GM21390 (cell line): ENCODE measurements at regions not wholly inside any gene's neighbourhood (a gene's known extent, or its start where the extent isn't known, plus 50 kb on each side); places are given as distances from the start of the nearest gene placed in this dataset.
"Not testable (repeated sequence)": the region's sequence is repeated elsewhere in the genome, so short reads cannot be mapped to it uniquely, and the experiment has no call there.

Source experiments
- ATAC-seq: cut with Tn5 transposase; IDR thresholded peaks from one replicate; pipeline ENCODE4 v1.9.1; 2021; ENCODE audit not compliant: unreplicated experiment

DNA sequence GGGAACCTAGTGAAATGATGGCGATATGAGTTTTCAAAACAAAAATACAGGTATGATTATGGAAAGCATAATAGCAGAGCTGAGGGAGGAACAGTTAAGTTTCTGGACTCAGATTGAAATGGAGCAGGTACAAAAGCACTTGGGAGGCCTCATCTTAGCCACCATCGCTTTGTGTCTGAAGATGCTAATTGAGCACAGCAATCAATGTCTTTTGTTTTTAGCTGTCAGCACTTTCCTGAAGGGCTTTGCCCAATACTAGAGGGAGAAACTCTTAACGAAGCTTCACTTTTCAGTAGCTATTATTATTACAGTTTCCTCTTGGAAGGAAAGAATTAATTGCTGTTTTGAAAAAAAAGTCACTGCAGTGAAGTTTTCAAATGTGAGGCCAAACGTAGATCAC is 348.7 kb downstream of the RWDD3 start:
- no peak for ATAC-seq

DNA sequence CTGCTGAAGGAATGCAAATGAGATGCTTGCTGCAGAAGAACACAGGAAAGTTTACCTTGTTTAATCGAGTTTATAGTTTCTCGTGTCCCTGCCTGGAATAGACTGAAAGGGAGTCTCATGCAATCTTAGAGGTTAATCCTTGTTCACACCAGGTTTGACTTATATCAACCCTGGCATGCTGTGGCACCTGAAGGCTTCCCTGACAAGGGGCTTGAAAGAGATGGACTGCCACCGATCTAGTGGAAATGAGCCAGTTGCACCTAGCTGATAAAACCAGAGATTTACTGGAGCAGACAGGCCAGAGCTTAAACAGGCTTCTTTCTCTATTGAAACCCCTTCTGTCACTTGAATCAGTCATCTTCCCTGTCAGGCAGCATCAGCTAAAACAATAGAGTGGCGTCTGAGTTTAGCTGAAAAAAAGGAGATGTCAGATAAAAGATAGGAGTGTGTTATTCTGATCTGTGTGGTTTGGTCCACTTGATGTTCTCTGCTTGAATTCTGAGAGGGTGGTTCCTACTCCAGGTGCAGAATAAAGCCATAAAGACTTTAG is 349.7 kb downstream of the RWDD3 start:
- ATAC-seq, result no peak

DNA sequence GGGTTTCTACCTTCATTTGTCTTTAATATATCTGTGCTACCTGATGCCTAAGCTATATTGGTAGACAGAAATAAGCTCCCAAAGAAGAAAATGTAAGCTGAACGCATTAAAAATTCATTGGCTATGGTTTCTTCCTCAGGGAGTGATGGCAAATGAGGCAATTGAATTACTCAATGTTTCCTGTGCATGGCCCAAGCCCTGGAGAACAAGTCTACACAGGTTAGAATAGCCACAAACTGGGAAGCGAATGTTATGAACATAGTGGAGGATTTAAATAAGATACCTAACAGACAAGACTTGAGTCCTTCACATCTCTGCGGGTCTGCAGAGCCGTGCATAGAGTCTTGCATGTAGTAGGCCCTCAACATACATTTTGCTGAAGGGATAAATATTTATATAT is 350.3 kb downstream of the RWDD3 start:
- no peak for ATAC-seq

DNA sequence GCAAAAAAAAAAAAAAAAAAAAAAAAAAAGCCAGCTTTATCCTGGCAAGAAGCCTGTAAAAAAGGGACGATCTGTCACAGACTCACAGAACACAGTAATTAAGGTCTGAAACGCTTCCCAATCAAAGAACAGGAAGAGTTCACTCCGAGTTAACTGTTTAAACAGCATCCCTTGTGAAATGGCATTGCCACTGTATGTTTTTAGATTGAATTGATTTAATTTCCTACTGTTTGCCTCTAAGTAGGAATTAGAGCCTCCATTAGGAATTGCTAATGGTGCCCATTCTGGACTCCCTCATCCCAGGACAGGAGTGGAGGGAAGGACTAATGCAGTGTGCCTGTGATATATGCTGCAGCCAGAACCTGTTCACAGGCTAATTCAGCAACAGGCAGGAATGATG is 370.8 kb downstream of the RWDD3 start:
- ATAC-seq, result no peak

DNA sequence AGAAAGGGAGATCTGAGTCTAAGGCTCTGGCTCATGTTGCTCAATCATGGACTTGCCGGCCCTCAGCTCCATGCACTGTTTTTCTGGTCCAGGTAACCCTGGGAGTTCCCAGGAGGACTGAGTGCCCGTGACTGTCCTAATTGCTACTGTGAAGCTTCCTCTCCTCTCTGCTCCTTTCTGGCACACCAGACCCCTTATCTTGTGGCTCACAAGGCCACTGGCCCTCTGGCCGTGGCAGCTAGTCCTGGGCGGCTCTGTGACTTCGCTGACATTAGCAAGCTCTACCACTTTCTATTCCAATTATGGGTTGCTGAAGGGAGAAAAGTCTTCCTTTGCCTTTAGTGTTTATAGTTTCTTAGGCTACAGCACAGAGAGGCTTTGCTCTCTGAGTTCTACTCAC is 380.2 kb downstream of the RWDD3 start:
- no peak for ATAC-seq

DNA sequence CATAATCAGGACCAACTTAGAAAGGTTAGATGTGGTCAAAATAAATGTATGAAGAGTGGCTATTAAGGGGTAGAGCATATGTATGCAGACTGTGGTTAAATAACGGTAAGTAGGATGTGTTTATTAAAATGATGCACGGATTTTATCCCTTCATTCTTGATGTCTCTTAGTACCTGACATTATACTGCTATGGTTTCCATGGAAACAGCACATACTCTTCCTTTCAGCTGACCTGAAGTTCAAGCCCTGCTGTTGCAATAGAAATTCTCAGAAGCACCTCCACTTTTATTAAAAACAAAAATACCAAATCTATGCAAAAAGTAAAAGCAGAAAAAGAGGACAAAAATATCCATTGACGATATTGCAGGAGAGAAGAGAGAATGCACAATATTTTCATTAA is 381.4 kb downstream of the RWDD3 start:
- ATAC-seq, result no peak

DNA sequence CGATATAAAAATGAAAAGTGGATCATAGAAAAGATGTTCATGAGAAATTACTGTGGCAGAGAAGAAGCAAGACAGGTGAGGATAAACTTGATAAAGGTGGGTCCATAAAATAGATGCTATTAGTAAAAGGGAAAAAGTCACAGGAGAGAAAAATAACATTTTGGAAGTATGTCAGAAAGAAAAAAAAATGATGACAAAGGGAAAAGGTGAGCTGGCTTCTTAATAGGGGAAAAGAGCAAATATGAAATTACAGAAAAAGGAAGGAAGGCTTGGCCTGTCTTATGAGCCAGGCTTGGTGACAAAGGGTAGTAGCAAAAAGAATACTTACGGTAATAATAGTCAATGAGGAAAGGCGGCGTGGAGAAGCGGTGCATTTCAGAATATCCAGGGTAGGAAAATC is 386.1 kb downstream of the RWDD3 start:
- no peak for ATAC-seq

DNA sequence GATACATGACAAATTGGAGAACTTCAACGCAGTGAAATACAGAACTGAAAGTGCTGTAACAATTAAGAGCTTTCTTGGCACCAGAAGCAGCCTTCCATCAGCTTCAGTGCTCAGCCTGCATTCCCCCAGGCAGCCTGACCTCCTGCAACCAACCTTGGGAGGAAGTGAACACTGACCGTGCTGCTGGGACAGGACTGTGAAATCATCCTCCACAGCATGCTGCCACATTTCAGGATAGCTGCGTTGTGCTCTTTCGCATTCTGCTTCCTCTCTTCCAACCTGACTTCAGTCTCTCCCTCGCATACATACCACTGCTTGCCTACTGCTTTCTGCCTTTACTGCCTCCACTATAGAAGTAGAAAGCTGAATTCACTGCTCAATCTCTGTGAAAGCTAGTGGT is 388.6 kb downstream of the RWDD3 start:
- ATAC-seq, result no peak

DNA sequence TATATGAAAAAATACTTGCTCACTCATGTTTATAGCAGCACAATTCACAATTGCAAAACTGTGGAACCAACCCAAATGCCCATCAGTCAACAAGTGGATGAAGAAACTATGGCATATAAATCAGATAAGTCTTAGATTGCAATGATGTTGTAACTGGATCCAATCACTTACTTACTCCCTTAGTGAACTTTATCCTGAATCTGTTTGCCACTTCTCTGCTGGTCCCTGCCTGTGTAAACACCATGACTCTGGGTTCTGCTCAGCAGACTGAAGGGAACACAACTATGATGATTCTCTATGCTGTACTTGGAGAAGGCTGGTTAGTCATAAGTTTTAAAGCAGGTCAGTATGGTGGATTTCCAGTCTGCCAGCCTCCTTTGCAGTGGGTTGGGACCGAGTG is 391.2 kb downstream of the RWDD3 start:
- no peak for ATAC-seq

DNA sequence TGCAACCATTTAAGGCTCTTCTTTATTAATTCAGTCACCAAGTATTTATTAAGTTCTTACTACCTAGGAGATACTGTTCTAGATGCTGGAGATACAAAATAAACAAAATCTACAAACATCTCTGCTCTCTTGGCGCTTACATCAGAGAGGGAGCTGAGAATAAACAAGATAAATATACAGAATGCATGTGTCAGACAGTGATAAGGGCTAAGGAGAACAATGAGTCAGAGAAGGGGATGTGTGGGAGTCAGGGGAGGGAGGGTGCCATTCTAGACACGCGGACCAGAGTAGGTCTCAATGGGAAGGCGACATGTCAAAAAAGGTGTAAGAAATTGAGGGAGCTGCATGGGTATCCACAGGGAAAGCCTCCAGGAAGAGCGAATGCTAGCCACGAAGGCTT is 393.2 kb downstream of the RWDD3 start:
- ATAC-seq, result no peak

DNA sequence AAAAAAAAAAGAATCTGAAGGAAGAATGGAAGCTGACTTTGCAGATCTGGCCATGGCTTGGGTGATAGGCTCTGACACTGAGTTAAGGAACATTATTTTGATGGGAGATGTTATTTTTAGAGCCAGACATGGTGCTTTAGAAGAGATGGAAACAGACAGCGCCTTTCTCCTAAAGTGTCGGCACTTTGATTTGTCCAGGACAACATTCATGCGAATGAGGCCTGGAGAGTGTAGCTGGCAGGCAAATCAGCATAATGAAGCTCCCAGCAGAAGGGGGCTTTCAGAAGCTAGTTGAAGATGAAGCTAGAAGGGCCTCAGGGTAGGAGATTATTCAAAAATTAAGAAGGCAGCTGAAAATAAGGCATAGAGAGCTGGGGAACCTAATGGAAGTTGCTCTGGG is 397.7 kb downstream of the RWDD3 start:
- no peak for ATAC-seq

DNA sequence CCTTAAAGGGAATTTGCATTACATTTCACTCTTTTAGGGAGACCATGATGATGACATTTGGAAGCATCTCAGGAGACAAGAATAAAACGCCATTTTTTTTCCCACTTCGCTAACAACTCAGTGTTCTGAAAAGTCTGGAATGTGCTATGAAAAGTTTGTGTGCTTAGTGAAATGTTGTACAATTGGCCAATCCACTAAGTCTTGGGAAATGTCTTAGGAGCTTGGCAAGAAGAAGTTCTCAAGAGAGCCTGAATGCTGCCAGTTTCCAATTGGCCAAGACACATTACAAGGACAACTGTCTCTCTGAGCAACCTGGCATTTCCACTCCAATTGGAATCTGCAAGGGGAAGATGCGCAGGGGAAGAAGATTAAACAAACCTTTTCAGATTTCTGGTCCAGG is 401.8 kb downstream of the RWDD3 start:
- no peak for ATAC-seq

DNA sequence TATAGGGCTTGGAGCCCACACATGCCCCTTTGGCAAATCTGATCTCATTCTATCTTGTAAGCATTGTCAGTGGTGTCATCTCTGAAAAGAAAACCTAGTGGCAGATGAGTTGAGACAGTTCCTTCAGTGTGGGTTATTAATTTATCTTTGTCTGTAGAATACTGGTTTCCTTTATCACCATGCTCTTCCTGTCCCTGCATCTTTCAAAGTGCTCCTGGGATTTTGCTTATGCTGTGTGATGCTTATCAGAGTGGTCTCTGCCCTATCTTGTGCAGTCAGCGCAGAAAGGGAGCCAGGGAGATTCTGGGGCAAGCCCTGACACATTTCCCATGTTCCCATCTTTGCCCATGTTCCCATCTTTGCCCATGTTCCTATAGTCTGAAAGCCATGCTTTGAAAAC is 402.9 kb downstream of the RWDD3 start:
- ATAC-seq, result no peak

DNA sequence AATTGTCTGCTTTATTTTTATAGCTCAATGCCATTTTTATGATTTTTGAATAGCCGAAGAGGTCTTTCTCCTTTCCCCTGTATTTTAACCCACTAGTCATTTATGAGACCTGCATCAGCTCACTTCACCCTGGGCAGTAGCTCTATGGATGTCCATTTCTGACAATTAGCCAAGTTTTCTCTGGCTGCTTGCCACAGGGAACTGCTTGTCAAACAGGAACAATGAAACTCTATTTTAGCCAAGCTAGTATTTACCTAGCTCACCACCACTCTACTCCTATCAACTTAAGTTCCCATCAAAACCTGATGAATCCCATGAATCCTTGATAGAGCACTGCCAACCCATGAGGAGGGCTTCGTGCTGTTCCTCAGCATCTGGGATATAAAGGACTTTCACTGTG is 406.7 kb downstream of the RWDD3 start:
- ATAC-seq, result no peak

DNA sequence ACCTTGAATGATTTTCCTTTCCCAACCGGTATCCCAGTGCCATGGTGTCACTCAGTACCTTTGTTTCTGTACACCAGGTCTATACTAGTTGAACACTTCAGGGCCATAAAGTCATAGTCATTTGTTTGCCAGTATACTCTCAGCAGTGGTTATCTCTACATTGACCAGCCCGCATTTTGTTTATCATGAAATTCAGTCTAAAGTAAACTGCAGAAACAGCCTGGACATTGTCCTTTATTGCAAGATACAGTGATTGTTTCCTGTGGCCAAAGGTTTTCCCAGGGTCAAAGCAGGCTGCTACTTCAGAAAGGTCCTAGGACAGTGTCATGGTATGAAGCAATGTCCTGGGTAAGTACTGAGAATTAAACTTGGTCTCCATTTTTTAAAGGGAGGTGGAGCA is 407.4 kb downstream of the RWDD3 start:
- ATAC-seq, result no peak

DNA sequence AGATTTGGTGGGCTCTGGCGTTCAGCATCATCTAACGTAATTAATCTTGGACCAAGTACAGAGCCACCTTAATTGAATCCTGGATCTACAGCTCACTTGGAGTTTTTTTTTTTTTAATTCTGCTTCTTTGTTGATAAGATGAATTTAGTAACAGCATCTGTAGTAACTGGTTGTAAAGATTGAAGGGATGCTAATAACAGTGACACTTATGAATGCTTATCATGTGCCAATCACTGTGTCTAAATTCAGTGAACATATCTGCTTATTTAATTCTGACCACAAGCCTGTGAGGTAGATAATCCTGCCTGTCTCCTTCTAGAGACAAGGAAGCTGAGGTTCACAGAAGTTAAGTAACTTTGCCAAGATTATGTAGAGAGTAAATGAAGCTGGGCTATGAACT is 408.0 kb downstream of the RWDD3 start:
- no peak for ATAC-seq

DNA sequence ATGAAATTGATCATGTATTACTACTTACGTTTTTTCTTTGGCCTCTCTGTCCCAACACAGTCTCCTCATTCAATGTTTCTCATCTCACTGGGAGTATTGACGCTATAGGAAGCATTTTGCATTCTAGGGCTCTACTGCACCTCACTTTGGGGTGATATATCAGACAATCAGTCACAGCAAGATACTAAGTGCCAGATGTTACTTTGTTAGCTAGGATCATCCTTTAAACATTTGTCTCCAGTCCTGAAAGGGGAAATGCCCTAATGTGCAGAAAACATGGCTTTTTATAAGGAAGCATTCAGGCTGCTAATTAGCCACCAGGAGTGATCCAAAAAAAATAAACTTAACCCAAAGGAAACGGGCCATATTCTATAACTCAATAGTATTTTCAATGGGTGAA is 409.1 kb downstream of the RWDD3 start:
- no peak for ATAC-seq

DNA sequence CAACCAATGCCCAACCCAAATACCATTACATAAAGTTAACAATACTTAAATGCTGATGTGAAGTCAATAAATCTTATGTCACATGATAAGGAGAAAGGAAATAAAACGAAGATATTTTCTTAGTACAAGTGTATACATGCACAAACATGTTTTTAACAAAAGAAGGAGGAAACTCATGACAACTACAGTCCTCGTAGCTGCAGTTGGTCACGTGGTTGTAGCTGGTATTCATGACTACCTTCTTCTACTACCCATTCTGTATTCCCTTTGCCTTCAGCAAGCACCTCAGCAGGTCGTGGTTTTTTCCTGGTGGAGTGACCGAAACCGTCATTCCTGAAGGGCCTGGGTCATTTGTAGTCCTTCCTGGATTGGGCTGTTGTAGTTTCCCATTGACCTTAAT is 411.1 kb downstream of the RWDD3 start:
- not testable (repeated sequence) for ATAC-seq

DNA sequence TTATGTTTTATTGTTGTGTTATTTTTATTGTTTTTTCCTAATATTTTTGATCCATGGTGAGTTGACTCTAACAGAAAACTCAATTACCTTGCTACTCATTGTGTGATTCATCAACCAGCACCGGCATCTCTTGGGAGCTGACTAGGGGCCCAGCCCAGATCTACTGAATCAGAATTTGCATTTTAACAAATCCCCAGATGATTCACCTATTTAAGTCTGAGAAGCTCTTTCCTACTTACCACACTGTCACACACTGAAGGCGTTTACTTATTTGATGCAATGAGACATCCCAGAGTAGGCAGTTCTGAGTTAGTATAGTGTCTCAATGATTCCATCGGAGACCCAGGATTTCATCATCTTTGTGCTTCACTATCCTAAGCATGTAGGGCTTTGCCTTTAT is 416.6 kb downstream of the RWDD3 start:
- ATAC-seq, result no peak

DNA sequence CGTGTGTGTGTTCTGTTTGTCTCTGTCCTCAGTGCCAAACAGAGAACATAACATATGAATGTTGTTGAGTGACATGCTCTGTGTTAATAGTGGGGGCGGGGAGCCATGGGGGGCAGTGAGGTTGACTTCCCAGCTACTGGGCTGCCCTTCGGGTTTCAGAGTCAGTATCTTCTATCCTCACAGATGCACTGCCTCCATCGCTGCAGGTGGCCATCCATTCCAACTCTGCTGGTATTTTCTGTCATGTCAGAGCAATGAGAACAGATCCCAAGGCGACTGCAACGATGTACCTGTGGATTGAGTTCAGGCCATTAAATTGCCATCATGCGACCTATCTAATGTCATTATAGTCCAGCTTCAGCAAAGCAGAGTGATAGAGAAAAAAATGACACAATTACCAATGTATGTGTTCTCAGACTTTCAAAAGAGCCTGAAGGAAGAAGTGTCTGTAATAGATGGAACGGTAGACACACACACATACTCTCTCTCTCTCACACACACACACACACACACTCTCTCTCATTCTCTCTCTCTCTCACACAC is 418.5 kb downstream of the RWDD3 start:
- ATAC-seq, result no peak

DNA sequence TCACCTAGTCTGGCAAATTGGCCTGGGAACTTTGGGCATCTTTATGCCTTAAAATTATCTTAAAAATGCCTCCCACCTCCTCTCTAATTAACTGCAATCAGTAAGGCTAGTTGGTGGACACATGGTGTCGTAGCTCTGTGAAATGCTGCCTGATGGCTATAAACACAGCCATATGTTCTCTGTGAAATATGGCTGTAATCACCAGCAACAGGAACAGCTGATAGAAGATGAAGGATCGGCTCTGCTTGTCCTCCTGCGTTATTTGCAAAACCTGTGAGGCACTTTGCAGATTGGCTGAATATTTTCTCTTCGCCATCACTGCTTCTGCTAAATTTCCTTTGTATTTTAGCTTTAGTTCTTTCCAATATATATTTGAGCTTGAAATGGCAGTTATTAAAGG is 419.6 kb downstream of the RWDD3 start:
- no peak for ATAC-seq

DNA sequence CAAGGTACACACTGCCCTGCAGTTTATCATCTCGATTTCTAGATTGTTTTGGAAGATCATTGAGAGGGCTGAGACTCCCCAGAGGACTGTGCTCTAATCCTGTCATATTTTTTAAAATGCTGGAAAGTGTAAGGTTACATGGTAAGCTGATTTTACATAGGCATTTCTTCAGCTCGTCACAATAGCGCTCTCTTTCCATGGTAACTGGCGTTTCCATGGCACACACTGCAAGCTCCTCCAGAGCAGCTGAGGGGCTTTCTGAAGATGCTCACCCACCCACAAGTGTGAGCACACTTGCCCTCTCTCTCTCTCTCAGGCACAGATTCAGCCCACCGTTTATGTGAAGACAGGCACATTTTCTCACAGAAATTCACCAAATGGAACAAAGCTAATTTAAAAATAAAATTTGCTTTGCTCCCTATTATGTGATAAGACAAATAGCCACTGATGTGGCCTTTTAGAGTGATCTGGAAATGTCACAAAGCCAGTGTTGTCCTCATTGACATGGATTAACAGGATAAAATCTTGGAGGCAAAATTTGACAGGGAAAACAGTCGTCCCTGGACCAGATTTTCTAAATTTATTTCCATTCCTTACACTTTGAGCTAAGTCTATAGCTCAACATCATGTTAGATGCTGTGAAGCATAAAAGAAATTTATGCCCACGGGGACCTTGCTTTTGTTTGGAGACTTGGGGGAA is 421.5 kb downstream of the RWDD3 start:
- ATAC-seq, result no peak

DNA sequence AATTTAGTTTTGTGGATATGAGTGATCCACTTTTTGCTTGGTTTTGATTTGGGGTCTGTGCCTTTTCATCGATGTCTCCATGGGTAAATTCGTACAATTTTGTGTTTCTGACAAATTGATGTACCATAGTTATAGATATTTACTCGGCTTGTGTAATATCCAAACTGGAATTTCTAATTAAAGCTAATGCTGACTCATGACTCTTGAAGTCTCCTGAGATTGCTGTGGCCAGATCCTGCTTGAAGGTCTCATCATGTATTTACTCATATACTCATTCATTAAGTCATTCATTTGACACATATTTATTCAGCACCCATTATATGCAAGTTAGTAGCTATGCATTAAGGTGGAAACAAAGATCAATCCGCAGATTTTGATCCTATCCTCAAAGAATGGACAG is 423.2 kb downstream of the RWDD3 start:
- ATAC-seq, result no peak
